K562 (cell line): ENCODE measurements at regions not wholly inside any gene's neighbourhood (a gene's known extent, or its start where the extent isn't known, plus 50 kb on each side); places are given as distances from the start of the nearest gene placed in this dataset.

ENCODE experiments used
- ATAC-seq: fragments of 200-7000 bp; cut with Tn5 transposase; 3 replicates; pipeline ENCODE4 v1.9.1; 2020; ENCODE audit warnings: moderate library complexity
- BruUV-seq: library from RNA; stranded (reverse); fragments of 400-500 nt; replicated peaks from 2 replicates; lab custom pipeline; 2021; lab: Mats Ljungman, UMichigan
- CTCF ChIA-PET: fragments of 300-600 bp; formaldehyde crosslinking; extraction: SDS; loops from one replicate; lab custom pipeline; 2021; ENCODE audit warnings: low intra/inter-chr PET ratio; lab: Yijun Ruan, JAX
- POLR2A ChIA-PET: fragments of 300-600, 350-650 bp; sonication (Branson Sonifier 250); formaldehyde crosslinking; extraction: SDS; loops from one replicate; lab custom pipeline; 2021; ENCODE audit warnings: antibody characterized with exemption, inconsistent platforms; lab: Yijun Ruan, JAX
- DNase-seq, 4 experiments: peaks; one replicate each; pipeline versions ENCODE4 v3.0.0 to v3.0.0-alpha.2; 2011 to 2018; ENCODE audit warnings: low spot score in 3 of 4, mixed read lengths in 3 of 4; ENCODE audit errors: extremely low read depth in 1 of 4
- FAIRE-seq: peaks from 2 replicates; lab custom pipeline; 2011; peaks lifted over from hg19 to GRCh38; lab: Jason Lieb, UNC
- H2AFZ ChIP-seq: 2 replicates; pipeline ENCODE4 v1.6.0; 2011; ENCODE audit warnings: low read depth, low read length, control low read depth, inconsistent platforms
- H3K27ac ChIP-seq: fragments of 200-600 bp; 3 replicates; pipeline ENCODE4 v1.8.0; 2011; ENCODE audit warnings: low read depth, mild to moderate bottlenecking, control low read depth, inconsistent platforms, low read length, moderate library complexity, mixed read lengths; ENCODE audit errors: extremely low read depth
- H3K27me3 ChIP-seq, 2 experiments: fragments of 300-600 bp in 1 of 2; 2 replicates in 1 of 2; 3 replicates in 1 of 2; pipeline versions ENCODE4 v1.6.0 to v1.8.0; 2011; ENCODE audit warnings: inconsistent platforms in 2 of 2, low read length in 2 of 2, mild to moderate bottlenecking in 1 of 2, mixed read lengths in 1 of 2, moderate library complexity in 1 of 2; ENCODE audit not compliant: control insufficient read depth in 2 of 2, insufficient read depth in 2 of 2
- H3K36me3 ChIP-seq: fragments of 300-600 bp; 3 replicates; pipeline ENCODE4 v1.8.0; 2011; ENCODE audit warnings: mild to moderate bottlenecking, low read length, inconsistent platforms; ENCODE audit not compliant: control insufficient read depth, insufficient read depth
- H3K4me1 ChIP-seq, 2 experiments: fragments of 200-600 bp in 1 of 2; replicated peaks in 1 of 2; 2 replicates in 1 of 2; 3 replicates in 1 of 2; pipeline versions ENCODE4 v1.5.1 to v1.8.0; 2011; ENCODE audit warnings: inconsistent platforms in 2 of 2, low read length in 2 of 2, mild to moderate bottlenecking in 1 of 2, mixed read lengths in 1 of 2, moderate library complexity in 1 of 2; ENCODE audit not compliant: control insufficient read depth in 2 of 2, insufficient read depth in 2 of 2
- H3K4me2 ChIP-seq: 2 replicates; pipeline ENCODE4 v1.6.1; 2011; ENCODE audit warnings: low read length, control low read depth, inconsistent platforms, mixed read lengths; ENCODE audit not compliant: insufficient read depth
- H3K4me3 ChIP-seq: fragments of 200-600 bp; sonication (generic), shearing (Covaris generic); 2 replicates; pipeline ENCODE4 v1.5.1; 2016; ENCODE audit warnings: control low read depth, inconsistent platforms
- H3K79me2 ChIP-seq: fragments of 200-600 bp; 3 replicates; pipeline ENCODE4 v1.8.0; 2011; ENCODE audit warnings: low read length, inconsistent platforms; ENCODE audit not compliant: control insufficient read depth, insufficient read depth
- H3K9ac ChIP-seq, 2 experiments: 2 replicates each; pipeline versions ENCODE4 v1.6.0 to v1.6.1; 2011; ENCODE audit warnings: low read depth in 2 of 2, low read length in 2 of 2, control low read depth in 1 of 2, inconsistent platforms in 1 of 2, mild to moderate bottlenecking in 1 of 2, mixed read lengths in 1 of 2; ENCODE audit not compliant: insufficient read depth in 1 of 2
- H3K9me1 ChIP-seq: one replicate; pipeline ENCODE4 v1.6.0; 2011; ENCODE audit warnings: inconsistent platforms, mild to moderate bottlenecking, low read length, moderate library complexity; ENCODE audit not compliant: control insufficient read depth, insufficient read depth
- H3K9me3 ChIP-seq: replicated peaks from 2 replicates; pipeline ENCODE4 v1.5.1; 2011; ENCODE audit warnings: low read depth, low read length, inconsistent platforms; ENCODE audit not compliant: control insufficient read depth, insufficient read depth
- H4K20me1 ChIP-seq: replicated peaks from 2 replicates; pipeline ENCODE4 v1.6.1; 2011; ENCODE audit warnings: low read length, inconsistent platforms, mixed read lengths; ENCODE audit not compliant: control insufficient read depth, insufficient read depth
- CREM ChIP-seq: IDR thresholded peaks from 2 replicates; pipeline ENCODE4 v1.6.1; 2014; ENCODE audit warnings: antibody characterized with exemption, low read depth
- E2F3 ChIP-seq: fragments of 250-450 bp; sonication (Bioruptor Pico); IDR thresholded peaks from 2 replicates; pipeline ENCODE4 v1.4.0; 2020; ENCODE audit warnings: mild to moderate bottlenecking
- ETS2 ChIP-seq: IDR thresholded peaks from 2 replicates; pipeline ENCODE4 v1.6.1; 2016; ENCODE audit warnings: borderline replicate concordance, missing genetic modification characterization, mild to moderate bottlenecking, moderate library complexity, missing compliant biosample characterization; ENCODE audit not compliant: poor library complexity, severe bottlenecking
- FOSL1 ChIP-seq: fragments of 200-800 bp; sonication (Bioruptor generic); conservative IDR thresholded peaks from 2 replicates; pipeline ENCODE4 v1.6.1; 2016; ENCODE audit warnings: missing genetic modification characterization, missing compliant biosample characterization
- HOXB6 ChIP-seq: fragments of 250-450 bp; sonication (Bioruptor Pico); IDR thresholded peaks from 2 replicates; pipeline ENCODE4 v1.5.1; 2022; ENCODE audit warnings: mild to moderate bottlenecking, borderline replicate concordance
- MAFG ChIP-seq: fragments of 450-650 bp; conservative IDR thresholded peaks from 2 replicates; pipeline ENCODE4 v1.6.1; 2016; ENCODE audit warnings: missing genetic modification characterization, missing compliant biosample characterization
- POLR2AphosphoS5 ChIP-seq: IDR thresholded peaks from 2 replicates; pipeline ENCODE4 v1.6.1; 2011; ENCODE audit warnings: mild to moderate bottlenecking, low read depth, low read length, moderate library complexity; ENCODE audit not compliant: control insufficient read depth, insufficient read depth
- PURB ChIP-seq: sonication (generic); formaldehyde crosslinking; IDR thresholded peaks from 2 replicates; pipeline ENCODE4 v1.9.0; 2021; ENCODE audit warnings: low read depth, mild to moderate bottlenecking, missing genetic modification reagents
- RHOXF2B ChIP-seq: fragments of 250-450 bp; sonication (Bioruptor Pico); conservative IDR thresholded peaks from 2 replicates; pipeline ENCODE4 v1.5.1; 2021
- TAF15 ChIP-seq: fragments of 200-400 bp; formaldehyde crosslinking; IDR thresholded peaks from 2 replicates; pipeline ENCODE4 v1.6.1; 2017; ENCODE audit warnings: mild to moderate bottlenecking, low read depth, low read length, moderate library complexity
- ZEB2 ChIP-seq: fragments of 450-650 bp; IDR thresholded peaks from 2 replicates; pipeline ENCODE4 v1.6.1; 2016
- ZFP30 ChIP-seq: fragments of 250-450 bp; sonication (Bioruptor Pico); IDR thresholded peaks from 2 replicates; pipeline ENCODE4 v1.8.0; 2022; ENCODE audit warnings: moderate library complexity, mild to moderate bottlenecking, inconsistent platforms, borderline replicate concordance
- ZNF398 ChIP-seq: fragments of 250-450 bp; sonication (Bioruptor Pico); IDR thresholded peaks from 2 replicates; pipeline ENCODE4 v1.8.0; 2021; ENCODE audit warnings: moderate library complexity, mild to moderate bottlenecking, inconsistent platforms
- WGBS: fragments of 100-300 bp; shearing (Covaris generic); methylation state at CpG from one replicate; pipeline ENCODE4 v1.1.6; 2016; ENCODE audit warnings: low coverage, mixed read lengths; ENCODE audit not compliant: insufficient coverage; ENCODE audit errors: missing lambda C conversion rate; 5-methylcytosine and 5-hydroxymethylcytosine counted together
- in situ Hi-C: fragments of 300-500 bp; cut with MboI; formaldehyde crosslinking; loops from 4 replicates; pipeline ENCODE4 v1.15.0; 2018; ENCODE audit warnings: inconsistent platforms, mixed read lengths
- intact Hi-C: fragments of 100-400 bp; cut with micrococcal nuclease; formaldehyde crosslinking; loops from 2 replicates; pipeline ENCODE4 v1.14.2; 2022
- TF ChIP-seq, protein P1 (sequence below): sonication (generic); formaldehyde crosslinking; IDR thresholded peaks from 2 replicates; pipeline ENCODE4 v1.8.0; 2022; ENCODE audit warnings: mild to moderate bottlenecking, missing genetic modification reagents

DNA sequence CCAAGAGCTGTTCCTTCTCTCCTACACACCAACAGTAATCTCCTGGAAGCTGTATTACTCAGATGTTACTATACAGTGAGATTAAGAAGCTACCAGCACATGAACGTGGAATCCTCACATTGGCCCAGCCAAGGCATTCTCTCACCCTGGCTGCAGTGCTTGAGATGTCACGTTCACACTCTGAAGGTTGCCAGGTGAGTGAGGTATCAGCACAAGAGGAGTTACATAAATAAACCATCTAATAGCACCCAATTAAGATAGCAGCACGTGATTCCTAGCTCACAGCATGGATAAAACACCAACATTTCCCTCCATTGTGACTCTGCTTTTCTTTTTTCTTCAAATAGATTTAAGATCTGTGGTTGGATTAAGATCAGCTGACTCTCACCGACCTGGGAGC is 182.8 kb downstream of the PLPP3 start:
- Histone ChIP-seq H3K27me3 (peaks cover 0 to 17% of the 10 kb centered on the region in 2 experiments; a peak in 2 of 5 replicates), H3K9me1 (no peaks in the 10 kb centered on the region), H3K4me3 (no peak overlapping the region), H4K20me1 (no peaks in the 10 kb centered on the region), H3K79me2 (no peaks in the 10 kb centered on the region), H3K4me2 (no peak overlapping the region), H3K9ac (no peak overlapping the region), H3K4me1 (no peaks in the 10 kb centered on the region), H3K27ac (no peak overlapping the region), H3K9me3 (no peaks in the 10 kb centered on the region), H2AFZ (no peak overlapping the region), H3K36me3 (no peaks in the 10 kb centered on the region)
- TF ChIP-seq PURB (CRISPR knock-in tag) = no peak
- TF ChIP-seq MAFG (tag) = no peak
- TF ChIP-seq CREM = no peak
- 0% methylated on average over 4 of the region's 4 CpGs for WGBS
- ChIA-PET CTCF (no interaction called here), POLR2A (no interaction called here)
- FAIRE-seq (no peak), ATAC-seq (no peak), DNase-seq (no peak)
- intact Hi-C loops (no loop called here), in situ Hi-C loops (no loop called here)
- no TSS peak for BruUV-seq

- no peak for DNase-seq
- in situ Hi-C loops = no loop called here
- TF ChIP-seq RHOXF2B (no peak), ZNF398 (no peak), ZEB2 (no peak), HOXB6 (no peak), POLR2AphosphoS5 (no peak), ETS2 (tag) (no peak), TAF15 (no peak), ZFP30 (no peak), FOSL1 (tag) (no peak), E2F3 (CRISPR knock-in tag) (no peak)
- TF ChIP-seq, protein P1, sequence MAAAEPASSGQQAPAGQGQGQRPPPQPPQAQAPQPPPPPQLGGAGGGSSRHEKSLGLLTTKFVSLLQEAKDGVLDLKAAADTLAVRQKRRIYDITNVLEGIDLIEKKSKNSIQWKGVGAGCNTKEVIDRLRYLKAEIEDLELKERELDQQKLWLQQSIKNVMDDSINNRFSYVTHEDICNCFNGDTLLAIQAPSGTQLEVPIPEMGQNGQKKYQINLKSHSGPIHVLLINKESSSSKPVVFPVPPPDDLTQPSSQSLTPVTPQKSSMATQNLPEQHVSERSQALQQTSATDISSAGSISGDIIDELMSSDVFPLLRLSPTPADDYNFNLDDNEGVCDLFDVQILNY = no peak
Measured at GRCh38 chr1:56395776-56396175, 183.6 kb downstream of the PLPP3 start.

More at GRCh38 chr1:56395776-56396175, 183.6 kb downstream of the PLPP3 start:
- Histone ChIP-seq H2AFZ (no peak overlapping the region), H3K4me3 (no peak overlapping the region), H3K9ac (no peak overlapping the region), H3K9me1 (no peaks in the 10 kb centered on the region), H3K9me3 (no peaks in the 10 kb centered on the region), H3K4me1 (no peaks in the 10 kb centered on the region), H3K79me2 (no peaks in the 10 kb centered on the region), H3K27ac (no peak overlapping the region), H3K27me3 (peaks cover 0 to 18% of the 10 kb centered on the region in 2 experiments; a peak in 2 of 5 replicates), H4K20me1 (no peaks in the 10 kb centered on the region), H3K4me2 (no peak overlapping the region), H3K36me3 (no peaks in the 10 kb centered on the region)
- WGBS = 0% methylated on average over 2 of the region's 2 CpGs
- ATAC-seq = no peak
- POLR2A ChIA-PET = interaction anchor here (0.6 to 0.9 kb wide), 2 partner anchors 54 to 122 kb away, joined by 3 to 4 read pairs; no protein-coding TSS in a partner anchor
- no TSS peak for BruUV-seq
- intact Hi-C loops = no loop called here
- no peak for FAIRE-seq
- CTCF ChIA-PET = no interaction called here
